GM19328 (cell line): ENCODE measurements at regions not wholly inside any gene's neighbourhood (a gene's known extent, or its start where the extent isn't known, plus 50 kb on each side); places are given as distances from the start of the nearest gene placed in this dataset.
"Not testable (repeated sequence)": the region's sequence is repeated elsewhere in the genome, so short reads cannot be mapped to it uniquely, and the experiment has no call there.

ENCODE experiments used
- ATAC-seq: cut with Tn5 transposase; IDR thresholded peaks from one replicate; pipeline ENCODE4 v1.9.1; 2021; ENCODE audit warnings: mild to moderate bottlenecking, moderate library complexity; ENCODE audit not compliant: unreplicated experiment

DNA sequence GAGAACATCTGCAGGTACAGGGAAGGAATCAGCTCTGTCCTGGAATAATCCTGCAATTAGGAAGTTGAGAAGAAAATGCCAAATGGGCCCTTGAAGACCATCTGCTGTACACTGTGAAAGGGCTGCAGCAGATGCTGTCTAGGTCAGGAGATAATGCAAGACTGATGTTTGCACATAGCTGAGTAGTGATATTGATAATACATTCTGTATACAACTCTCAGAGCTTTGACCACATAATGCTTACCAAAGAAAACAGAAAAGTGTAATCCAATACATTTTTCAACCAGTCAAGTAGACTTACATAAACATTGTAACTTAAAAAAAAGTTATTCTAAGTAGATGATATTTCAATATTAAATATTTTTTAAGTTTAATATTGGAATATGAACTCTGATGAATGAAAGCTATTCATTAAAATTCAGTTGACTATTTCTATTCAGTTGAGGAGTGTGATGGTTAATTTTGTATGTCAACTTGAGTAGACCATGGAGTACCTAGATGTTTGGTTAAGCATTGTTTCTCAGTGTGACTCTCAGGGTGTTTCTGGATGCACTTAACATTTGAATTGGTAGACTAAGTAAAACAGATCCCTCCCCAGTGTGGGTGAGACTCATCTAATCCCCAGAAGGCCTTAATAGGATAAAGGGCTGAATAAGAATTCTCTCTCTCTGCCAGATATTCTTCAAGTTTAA, 380.1 kb upstream of the PRR16 start:
- ATAC-seq = no peak

DNA sequence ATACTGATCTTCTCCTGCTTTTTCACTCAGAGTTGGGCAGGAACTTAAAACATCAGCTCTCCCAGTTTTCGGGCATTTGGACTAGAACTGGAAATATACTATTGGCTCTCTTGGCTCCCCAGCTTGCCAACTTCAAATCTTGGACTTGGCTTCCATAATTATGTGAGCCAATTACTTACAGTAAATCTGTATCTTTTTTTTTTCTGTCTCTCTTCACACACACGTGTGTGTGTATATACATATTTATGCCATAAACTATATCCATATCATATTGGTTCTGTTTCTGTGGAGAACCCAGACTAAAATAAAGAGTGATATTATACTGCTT, 379.6 kb upstream of the PRR16 start:
- no peak for ATAC-seq

DNA sequence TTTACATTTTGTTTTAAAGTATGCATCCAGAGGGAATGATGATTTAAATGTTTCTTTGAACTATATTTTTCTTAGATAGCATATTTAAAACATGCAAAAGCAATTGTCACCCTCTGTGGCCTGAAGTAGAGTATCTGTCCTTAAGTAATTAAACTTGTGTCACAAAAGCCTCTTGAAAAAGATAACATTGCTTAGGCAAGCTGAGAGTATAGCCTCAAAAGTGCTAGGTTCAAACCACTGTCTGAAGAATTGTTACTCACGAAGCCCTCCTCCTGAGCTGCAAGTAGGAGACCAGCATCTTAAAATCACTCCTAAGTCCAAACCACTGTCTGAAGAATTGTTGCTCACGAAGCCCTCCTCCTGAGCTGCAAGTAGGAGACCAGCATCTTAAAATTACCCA, 378.0 kb upstream of the PRR16 start:
- ATAC-seq = no peak

DNA sequence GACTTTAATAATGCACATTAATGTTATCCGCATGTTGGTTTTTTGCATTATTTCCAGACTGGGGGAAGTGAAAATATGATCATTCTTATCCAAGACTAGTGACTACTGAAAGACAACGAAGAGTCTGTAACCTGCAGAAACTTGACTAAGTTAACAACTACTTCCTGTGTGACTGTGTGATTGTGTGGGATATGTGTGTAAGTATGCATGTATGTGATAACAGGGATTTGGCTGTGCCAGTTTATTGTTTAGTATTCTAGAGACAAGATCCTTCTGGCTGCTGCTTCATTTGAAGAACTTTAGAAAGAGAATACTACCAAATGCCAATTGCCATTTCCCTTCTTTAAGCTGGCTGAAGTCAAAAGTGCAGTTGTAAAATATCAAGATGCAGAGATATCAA, 375.7 kb upstream of the PRR16 start:
- no peak for ATAC-seq

DNA sequence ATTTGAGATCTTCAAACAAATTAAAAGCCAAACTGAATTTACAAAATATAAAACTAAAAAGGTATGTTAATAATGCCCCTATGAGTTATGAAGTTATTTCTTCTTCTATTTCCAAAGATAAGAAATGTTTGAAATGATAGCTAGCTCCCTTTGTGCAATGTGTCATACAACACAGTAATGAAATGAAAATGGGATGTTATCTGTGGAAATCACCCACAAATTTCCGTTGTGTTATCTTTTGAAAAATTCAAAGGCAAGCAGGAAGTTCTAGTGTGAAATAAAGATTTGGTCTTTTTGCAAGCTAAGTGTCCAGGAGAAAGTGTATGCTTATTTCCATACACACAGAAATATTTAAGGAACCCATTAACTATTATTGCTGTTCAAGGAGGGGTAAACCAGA, 375.3 kb upstream of the PRR16 start:
- ATAC-seq = no peak

DNA sequence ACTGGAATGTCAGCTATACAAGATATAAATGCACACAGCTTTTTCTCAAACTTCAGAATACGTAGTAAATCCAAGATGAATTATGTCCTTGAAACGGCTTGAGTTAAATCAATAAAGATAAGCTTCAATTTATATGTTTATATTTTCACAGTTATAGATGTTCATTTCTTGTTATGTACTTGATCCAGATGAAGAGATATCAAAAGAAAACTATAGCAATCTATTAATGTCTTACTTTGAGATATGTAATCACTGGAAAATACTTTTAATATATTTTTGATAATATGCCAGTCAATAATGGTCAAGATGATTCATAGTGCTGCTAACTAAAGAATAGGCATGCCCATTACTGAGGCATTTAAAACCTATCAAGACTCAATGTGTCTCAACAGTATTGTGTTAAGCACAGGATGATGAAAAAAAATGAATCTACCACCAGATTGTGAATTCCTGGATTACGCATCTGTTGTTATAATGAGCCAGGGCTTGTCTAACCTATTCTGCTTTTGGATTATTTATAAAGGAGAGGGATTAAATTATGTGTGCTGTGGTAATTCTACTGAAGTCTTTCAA, 372.6 kb upstream of the PRR16 start:
- ATAC-seq = no peak

DNA sequence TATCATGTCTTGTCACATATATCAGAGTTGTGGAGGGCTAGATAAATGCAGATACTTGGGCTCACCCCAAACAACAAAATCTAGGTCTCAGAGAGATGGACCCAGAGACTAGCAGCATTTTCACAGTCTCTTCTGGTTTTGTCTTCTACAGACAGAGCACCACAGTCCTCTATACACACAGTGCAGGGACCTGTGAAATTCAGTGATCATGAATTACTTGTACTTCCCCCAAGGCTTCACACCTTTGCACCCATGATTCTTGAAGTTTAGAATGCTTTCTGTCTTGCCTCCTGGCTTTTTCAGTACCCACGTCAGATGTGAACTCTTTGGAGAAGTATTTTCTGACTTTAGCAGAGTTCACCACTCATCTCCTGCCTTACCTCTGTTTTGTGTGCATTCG, 371.5 kb upstream of the PRR16 start:
- ATAC-seq = no peak

DNA sequence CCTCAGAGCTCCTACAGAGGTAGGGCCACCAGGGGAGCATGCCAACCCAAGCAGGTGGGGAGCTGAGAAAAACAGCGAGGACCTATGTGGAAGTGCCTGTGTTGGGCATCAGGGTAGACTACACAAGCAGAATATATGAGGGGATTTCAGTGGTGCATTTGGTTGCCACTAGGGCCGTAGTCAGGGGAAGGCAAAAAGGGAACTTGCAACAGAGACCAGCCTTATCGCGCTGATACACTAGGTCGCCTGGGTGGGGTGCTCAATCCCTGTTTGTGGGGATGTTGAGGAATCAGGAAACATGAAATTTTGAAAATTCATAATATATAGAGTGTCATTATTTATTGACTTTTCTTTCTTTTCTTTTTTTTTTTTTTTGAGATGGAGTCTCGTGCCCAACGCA, 370.9 kb upstream of the PRR16 start:
- no peak for ATAC-seq

DNA sequence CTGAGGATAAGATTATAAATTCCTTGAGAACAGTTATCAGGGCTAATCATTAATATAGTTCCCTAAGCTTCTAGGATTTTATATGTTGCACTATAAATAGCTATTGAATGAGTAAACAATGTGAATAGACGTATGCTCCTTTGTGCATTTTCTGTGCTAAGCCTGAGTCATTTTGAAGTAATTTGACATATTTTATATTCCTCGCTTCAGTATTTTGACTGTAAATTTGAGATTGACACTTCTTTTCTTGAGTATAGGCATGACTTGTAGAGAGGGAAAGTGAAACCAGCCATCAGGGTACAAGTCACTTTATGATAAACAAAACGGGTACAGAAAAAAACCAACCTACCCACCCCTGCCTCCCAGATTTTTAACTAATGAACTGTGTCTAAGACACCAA, 367.7 kb upstream of the PRR16 start:
- no peak for ATAC-seq

DNA sequence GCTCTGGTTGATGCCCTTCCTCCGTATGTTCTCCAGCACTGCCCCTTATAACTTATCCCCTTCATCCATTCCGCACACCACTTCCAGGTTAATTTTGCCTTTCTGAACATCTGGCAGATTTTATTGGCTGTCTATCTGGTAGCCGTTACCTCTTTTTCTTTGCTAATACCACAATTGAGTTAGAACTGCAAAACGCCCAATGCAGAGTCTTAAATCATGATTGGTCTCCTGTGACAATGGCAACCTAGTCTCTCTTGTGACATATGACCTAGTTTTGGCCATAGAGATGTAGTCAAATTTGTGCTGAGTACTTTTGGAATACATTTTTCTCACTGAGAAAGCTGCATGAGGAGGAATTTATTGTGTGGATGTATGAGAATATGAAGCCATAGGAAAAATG, 365.7 kb upstream of the PRR16 start:
- no peak for ATAC-seq

DNA sequence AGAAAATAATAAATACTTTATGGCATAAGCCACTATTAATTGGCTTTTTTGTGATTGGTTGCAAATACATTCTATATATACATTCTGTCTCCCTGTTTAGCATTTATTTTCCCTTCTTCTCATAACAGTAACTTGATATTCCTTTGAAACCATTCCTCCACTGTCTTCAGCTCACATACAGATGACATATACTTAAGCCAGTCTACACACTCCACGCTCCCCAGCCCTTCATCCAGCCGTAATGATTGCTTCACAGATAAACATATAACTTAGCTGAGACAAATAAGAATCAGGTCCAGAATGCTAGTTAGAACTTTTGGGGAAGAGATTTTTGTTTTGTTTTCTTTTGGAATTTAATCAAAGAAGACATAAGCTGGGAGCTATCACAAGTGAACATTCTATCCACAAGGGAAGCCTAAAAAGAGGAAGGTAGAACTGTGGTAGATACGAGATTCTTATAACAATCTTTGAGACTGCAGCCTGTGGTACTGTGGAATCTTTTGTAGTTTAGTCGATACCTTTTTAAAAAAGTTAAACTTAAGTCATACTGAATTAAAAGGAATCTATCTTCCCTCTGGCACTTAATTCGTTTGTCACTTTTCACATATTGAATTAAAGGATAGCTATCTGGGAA, 365.1 kb upstream of the PRR16 start:
- no peak for ATAC-seq

DNA sequence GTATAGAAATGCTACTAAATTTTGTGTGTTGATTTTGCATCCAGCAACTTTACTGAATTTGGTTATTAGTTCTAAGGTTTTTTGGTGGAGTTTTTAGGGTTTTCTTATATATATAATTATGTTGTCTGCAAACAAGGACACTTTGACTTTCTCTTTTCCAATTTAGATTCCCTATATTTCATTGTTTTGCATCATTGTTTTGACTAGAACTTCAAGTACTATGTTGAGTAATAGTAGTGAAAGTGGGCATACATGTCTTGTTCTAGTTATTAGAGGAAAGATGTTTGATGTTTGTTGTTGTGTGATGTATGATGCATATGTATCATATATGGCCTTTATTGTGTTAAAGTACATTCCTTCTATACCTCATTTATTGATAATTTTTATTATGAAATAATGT, 362.3 kb upstream of the PRR16 start:
- no peak for ATAC-seq

DNA sequence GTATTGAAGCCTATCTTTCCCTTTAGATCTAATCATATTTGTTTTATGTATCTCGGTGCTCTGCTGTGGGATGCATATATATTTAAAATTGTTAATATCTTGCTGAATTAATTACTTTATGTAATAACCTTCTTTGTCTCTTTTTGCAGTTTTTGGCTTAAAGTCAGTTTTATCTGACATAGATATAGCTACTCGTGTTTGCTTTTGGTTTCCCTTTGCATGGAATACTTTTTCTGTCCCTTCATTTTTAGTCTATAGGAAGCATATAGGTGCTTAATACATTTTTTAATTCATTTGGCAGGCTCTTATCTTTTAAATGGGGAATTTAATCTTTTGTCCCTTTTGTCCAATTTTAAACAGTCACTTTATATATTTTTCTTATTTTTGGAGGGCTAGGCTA, 360.6 kb upstream of the PRR16 start:
- ATAC-seq = no peak

DNA sequence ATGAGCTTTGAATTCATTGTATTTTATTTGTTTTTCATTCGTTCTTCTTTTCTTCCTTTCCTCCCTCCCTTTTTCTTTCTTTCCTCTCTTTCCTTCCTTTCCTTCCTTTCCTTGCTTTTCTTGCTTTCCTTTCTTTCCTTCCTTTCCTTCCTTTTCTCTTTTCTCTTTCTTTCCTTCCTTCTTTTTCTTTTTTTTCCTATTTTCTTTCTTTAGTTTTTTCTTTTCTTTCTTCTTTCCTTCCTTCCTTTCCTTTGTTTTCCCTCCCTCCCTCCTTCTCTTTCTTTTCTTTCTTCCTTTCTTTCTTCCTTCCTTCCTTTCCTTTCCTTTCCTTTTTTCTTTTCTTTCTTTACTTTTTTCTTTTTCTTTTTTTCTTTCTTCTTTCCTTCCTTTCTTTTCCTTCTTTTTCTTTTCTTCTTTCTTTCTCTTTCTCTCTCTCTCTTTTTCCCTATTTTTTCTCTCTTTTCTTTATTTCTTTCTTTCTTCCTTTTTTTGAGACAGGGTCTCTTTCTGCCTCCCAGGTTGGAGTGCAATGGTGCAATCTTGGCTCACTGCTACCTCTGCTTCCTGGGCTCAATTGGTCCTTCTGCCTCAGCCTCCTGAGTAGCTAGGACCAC, 357.1 kb upstream of the PRR16 start:
- ATAC-seq = no peak

DNA sequence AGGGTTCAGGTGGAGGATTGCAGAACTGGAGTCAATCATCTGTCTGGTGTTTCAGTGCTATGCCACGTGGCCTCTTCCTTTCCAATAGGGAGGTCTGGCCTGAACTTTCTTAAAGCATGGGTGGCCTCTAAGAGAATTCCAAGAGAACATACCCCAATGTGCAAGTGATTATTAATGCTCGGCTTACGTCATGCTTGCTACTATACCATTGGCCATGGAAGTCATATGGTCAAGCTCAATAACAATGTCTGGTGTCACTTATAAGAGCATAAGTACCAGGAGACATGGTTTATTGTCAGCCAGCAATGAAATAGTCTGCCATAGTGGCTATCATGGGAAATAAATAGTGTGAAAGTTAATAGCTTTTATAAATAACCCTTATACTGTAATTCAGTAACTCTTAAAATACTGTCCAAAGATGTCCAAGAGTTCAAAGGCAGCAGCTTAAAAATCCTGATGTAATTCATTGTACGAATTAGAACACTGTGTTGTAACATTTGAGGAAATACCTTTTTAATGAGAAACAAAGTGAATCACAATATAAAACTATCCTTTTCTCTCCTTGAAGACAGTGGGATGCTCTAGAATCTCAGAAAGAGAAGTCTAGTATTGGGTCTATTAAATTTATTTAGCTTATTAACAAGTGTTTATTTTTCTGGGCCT, 355.4 kb upstream of the PRR16 start:
- no peak for ATAC-seq

DNA sequence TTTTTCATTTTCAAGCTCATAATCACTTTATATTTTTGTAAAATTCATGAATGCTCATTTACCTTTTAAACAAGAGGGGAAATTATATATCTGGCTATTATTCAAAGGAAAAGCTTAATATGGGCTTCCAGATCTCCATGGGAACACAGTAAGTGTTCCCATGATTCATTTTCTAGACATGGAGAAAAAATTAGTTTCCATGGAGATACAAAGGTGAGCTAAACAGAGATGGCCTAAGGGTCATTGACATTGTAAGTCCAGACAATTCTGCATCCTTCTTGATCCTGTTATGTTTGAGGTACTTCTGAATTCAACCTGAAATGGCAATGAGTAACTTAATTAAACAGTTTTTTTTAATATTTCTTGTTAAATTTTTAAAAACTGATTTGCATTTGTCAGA, 341.4 kb upstream of the PRR16 start:
- no peak for ATAC-seq

DNA sequence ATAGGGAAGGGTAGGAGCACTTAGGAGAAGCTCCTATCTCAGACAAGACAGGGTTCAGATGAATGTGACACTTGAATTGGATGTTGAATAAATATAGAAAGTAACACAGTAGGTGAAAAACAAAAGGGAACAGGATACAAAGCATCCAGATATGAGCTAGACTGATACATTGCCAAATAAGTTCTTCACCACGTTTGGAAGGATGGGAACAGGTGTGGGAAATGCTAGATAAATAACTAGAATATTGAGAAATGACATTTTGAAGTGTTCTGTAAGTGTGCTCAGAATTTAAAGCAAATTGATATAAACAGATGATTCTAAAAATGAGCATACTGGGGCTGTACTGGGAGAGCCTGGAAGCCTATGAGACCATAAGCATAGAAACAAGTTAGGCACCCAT, 340.1 kb upstream of the PRR16 start:
- no peak for ATAC-seq

DNA sequence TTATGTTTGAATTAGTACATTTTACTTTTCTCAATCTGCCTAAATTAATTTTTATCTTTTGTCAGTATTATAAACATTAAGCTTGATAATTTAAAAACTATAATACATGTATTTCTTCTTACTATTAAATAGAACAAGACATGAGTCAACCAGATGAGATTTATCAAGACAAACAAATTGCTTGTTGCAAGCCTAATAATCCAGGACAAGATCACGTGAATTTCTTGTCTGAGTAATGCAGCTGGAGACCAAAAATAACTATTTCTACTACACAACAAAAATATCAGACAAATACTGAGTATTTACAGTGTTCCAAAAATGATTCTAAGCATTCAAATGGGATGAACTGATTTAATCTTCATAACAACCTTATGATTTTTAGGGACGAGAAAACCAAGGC, 339.1 kb upstream of the PRR16 start:
- no peak for ATAC-seq

DNA sequence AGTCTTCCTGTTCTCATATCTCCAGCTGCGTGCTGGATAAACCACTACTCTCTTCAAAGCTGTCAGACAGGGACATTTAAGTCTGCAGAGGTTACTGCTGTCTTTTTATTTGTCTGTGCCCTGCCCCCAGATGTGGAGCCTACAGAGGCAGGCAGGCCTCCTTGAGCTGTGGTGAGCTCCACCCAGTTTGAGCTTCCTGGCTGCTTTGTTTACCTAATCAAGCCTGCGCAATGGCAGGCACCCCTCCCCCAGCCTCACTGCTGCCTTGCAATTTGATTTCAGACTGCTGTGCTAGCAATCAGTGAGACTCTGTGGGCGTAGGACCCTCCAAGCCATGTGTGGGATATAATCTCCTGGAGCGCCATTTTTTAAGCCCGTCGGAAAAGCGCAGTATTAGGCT, 331.8 kb upstream of the PRR16 start:
- not testable (repeated sequence) for ATAC-seq

DNA sequence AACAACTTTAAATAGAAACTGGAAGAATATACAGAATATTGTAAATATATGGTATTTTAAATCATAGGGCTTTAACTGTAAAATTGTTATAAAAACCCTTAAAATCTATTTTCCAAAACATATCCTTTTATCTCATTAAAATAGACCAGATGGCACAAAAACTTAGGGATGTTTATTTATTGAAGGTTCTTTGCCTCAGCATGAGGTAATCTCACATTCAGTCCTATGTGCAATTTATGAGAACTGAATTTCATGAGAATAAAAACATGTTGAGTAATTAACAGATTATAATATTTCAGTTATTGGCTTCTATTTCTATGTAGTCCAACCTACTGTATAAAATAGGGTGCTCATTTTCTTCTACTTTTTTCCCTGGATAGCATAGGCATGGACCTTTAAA, 329.2 kb upstream of the PRR16 start:
- ATAC-seq = no peak

DNA sequence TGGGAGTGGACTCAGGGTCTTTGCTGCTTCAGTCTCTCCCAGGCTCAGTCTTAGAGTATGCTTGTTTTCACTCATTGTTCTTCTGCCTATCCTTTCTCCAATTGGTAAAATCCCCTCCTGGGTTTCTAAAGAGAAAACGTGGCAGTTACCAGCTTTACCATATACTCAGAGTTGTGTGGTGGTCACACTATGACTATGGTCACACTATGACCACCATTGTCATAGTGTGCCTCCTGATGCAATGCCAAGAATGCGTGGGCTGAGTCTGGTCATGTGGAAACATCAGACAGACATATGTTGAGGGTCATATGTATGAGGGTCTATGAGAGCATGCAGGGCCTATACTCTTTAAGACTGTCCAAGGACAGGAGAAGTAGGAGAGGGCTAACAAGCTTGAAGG, 326.5 kb upstream of the PRR16 start:
- ATAC-seq = no peak

DNA sequence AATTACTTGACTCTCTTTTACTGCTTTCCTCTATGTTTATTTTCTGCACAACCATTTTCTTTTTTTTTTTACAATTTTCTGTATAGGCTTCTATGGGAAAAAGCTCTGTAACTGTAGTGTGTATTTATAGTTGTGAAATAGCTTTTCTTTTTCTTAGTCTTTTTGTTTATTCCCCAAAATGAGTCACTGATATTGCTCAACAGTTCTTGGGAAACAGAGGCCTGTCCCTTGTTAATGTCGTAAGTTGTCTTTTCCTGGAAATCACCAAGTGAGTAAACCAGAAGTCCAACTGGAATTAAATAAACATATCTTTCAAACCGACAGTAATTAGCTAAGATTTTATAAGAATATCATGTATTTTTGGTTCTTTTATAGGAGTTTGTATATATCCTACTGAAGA, 325.1 kb upstream of the PRR16 start:
- no peak for ATAC-seq
